ENCODE measurements at regions not wholly inside any gene's neighbourhood (a gene's known extent, or its start where the extent isn't known, plus 50 kb on each side); places are given as distances from the start of the nearest gene placed in this dataset.

DNA sequence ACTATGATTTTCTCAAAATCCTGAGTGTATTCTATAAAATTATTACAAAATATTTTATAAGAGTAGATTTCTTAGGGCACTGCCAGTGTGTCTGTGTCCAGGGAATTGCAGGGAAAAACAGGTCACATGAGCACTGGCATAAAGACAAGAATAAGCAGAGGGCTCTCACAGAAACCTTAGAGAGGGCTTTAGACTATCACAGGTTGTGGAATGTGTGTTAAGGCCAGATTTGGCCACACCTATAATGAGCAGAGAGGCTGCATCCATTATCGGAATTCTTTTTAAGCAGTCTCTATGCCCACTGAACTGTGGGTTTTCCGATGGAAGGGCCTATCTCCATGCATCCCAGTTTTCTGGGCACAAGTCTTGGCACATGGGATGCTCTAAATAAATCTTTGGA, 90.2 kb downstream of the RTP4 start (continued):
- no peak for TF ChIP-seq CREB1 (CRISPR knock-in tag; IDR thresholded peaks at IDR 0.05; ENCODE audit: low read depth)
- TF ChIP-seq, protein P1, sequence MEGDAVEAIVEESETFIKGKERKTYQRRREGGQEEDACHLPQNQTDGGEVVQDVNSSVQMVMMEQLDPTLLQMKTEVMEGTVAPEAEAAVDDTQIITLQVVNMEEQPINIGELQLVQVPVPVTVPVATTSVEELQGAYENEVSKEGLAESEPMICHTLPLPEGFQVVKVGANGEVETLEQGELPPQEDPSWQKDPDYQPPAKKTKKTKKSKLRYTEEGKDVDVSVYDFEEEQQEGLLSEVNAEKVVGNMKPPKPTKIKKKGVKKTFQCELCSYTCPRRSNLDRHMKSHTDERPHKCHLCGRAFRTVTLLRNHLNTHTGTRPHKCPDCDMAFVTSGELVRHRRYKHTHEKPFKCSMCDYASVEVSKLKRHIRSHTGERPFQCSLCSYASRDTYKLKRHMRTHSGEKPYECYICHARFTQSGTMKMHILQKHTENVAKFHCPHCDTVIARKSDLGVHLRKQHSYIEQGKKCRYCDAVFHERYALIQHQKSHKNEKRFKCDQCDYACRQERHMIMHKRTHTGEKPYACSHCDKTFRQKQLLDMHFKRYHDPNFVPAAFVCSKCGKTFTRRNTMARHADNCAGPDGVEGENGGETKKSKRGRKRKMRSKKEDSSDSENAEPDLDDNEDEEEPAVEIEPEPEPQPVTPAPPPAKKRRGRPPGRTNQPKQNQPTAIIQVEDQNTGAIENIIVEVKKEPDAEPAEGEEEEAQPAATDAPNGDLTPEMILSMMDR (conservative IDR thresholded peaks at IDR 0.05; ENCODE audit: low read depth in 2 of 2): no peak
- no peak for TF ChIP-seq JUNB (IDR thresholded peaks at IDR 0.05; ENCODE audit: unreplicated experiment)
- no peak for TF ChIP-seq POLR2AphosphoS5 (IDR thresholded peaks at IDR 0.05; ENCODE audit: low read depth)
- TF ChIP-seq, protein P2, sequence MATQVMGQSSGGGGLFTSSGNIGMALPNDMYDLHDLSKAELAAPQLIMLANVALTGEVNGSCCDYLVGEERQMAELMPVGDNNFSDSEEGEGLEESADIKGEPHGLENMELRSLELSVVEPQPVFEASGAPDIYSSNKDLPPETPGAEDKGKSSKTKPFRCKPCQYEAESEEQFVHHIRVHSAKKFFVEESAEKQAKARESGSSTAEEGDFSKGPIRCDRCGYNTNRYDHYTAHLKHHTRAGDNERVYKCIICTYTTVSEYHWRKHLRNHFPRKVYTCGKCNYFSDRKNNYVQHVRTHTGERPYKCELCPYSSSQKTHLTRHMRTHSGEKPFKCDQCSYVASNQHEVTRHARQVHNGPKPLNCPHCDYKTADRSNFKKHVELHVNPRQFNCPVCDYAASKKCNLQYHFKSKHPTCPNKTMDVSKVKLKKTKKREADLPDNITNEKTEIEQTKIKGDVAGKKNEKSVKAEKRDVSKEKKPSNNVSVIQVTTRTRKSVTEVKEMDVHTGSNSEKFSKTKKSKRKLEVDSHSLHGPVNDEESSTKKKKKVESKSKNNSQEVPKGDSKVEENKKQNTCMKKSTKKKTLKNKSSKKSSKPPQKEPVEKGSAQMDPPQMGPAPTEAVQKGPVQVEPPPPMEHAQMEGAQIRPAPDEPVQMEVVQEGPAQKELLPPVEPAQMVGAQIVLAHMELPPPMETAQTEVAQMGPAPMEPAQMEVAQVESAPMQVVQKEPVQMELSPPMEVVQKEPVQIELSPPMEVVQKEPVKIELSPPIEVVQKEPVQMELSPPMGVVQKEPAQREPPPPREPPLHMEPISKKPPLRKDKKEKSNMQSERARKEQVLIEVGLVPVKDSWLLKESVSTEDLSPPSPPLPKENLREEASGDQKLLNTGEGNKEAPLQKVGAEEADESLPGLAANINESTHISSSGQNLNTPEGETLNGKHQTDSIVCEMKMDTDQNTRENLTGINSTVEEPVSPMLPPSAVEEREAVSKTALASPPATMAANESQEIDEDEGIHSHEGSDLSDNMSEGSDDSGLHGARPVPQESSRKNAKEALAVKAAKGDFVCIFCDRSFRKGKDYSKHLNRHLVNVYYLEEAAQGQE (IDR thresholded peaks at IDR 0.05; ENCODE audit: unreplicated experiment): no peak
- TF ChIP-seq EZH2phosphoT487 (IDR thresholded peaks at IDR 0.05; ENCODE audit: unreplicated experiment): no peak
- no peak for TF ChIP-seq ZNF331 (CRISPR knock-in tag; IDR thresholded peaks at IDR 0.05; ENCODE audit: low read depth)
- TF ChIP-seq ZNF114 (CRISPR knock-in tag; IDR thresholded peaks at IDR 0.05): no peak
- TF ChIP-seq NANOG (IDR thresholded peaks at IDR 0.05; ENCODE audit: borderline replicate concordance): no peak
- TF ChIP-seq STAT1 (IDR thresholded peaks at IDR 0.05; ENCODE audit: unreplicated experiment): no peak

DNA sequence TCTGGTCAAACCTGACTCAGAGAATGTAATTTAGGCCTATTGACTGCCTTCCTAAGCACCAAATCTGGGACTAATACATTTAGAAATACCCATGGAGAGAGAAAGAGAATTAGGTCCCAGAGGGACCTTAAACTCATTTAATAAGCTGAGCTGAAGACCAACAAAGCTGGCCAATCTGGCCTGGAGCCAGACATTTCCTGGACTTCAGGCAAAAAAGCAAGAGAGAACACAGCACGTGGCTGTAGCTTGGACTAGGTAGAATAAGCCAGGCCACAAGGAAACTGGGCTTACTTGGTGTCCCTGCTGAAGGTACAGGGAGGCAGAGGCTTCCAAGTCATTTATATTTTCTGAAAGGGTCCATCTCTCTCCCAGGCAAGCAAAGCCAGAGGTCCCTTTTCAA, 88.1 kb downstream of the RTP4 start:
- ATAC-seq: no peak
- DNase-seq (ENCODE audit: low spot score): no peak
- Histone ChIP-seq H3K4me2 (no peak overlapping the region), H3K79me2 (replicated peaks; ENCODE audit: insufficient read depth) (no peaks in the 10 kb centered on the region), H3F3A (replicated peaks; ENCODE audit: low read depth) (no peaks in the 10 kb centered on the region), H3K36me3 (ENCODE audit: insufficient read depth) (peaks cover 5% of the 10 kb centered on the region; the same call in 1 of the 2 replicates), H4K20me1 (replicated peaks; ENCODE audit: insufficient read depth) (no peaks in the 10 kb centered on the region), H3K9me2 (ENCODE audit: insufficient read depth) (peaks cover 6% of the 10 kb centered on the region; the same call in 1 of the 2 replicates), H3K4me1 (ENCODE audit: insufficient read depth) (no peaks in the 10 kb centered on the region), H3K27ac (ENCODE audit: low read depth) (no peak overlapping the region), H3K27me3 (ENCODE audit: insufficient read depth) (no peaks in the 10 kb centered on the region), H2AFZ (0 out of 2 replicates have a peak overlapping the region, but pooled peaks have one; percentile 38), H3K4me3 (no peak overlapping the region)
- TF ChIP-seq, protein P2 (IDR thresholded peaks at IDR 0.05; ENCODE audit: unreplicated experiment): no peak
- TF ChIP-seq, protein P3, sequence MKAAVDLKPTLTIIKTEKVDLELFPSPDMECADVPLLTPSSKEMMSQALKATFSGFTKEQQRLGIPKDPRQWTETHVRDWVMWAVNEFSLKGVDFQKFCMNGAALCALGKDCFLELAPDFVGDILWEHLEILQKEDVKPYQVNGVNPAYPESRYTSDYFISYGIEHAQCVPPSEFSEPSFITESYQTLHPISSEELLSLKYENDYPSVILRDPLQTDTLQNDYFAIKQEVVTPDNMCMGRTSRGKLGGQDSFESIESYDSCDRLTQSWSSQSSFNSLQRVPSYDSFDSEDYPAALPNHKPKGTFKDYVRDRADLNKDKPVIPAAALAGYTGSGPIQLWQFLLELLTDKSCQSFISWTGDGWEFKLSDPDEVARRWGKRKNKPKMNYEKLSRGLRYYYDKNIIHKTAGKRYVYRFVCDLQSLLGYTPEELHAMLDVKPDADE (IDR thresholded peaks at IDR 0.05): no peak
- TF ChIP-seq, protein P1 (conservative IDR thresholded peaks at IDR 0.05; ENCODE audit: low read depth in 2 of 2): no peak
- TF ChIP-seq ZNF114 (CRISPR knock-in tag; IDR thresholded peaks at IDR 0.05) (no peak), EZH2phosphoT487 (IDR thresholded peaks at IDR 0.05; ENCODE audit: unreplicated experiment) (no peak), CREB1 (CRISPR knock-in tag; IDR thresholded peaks at IDR 0.05; ENCODE audit: low read depth) (no peak), EZH2 (IDR thresholded peaks at IDR 0.05; ENCODE audit: low read depth, unreplicated experiment) (no peak), STAT1 (IDR thresholded peaks at IDR 0.05; ENCODE audit: unreplicated experiment) (no peak), ZNF331 (CRISPR knock-in tag; IDR thresholded peaks at IDR 0.05; ENCODE audit: low read depth) (no peak), POLR2AphosphoS5 (IDR thresholded peaks at IDR 0.05; ENCODE audit: low read depth) (no peak)
- H3K27ac Mint-ChIP-seq: no peak overlapping the region
- peaks cover 21% of the 10 kb centered on the region for H3K4me1 Mint-ChIP-seq
- no peak overlapping the region for H3K4me3 Mint-ChIP-seq
- peaks cover 4% of the 10 kb centered on the region for H3K27me3 Mint-ChIP-seq (ENCODE audit: insufficient read depth, low read depth, poor library complexity)
- peaks cover 9% of the 10 kb centered on the region; the same call in 2 of the 3 replicates for H3K36me3 Mint-ChIP-seq (ENCODE audit: low read depth)
- H3K9me3 Mint-ChIP-seq: peaks cover 8% of the 10 kb centered on the region; the same call in 2 of the 3 replicates

All from GM23338 (cell line).